ENCODE measurements at regions not wholly inside any gene's neighbourhood (a gene's known extent, or its start where the extent isn't known, plus 50 kb on each side); places are given as distances from the start of the nearest gene placed in this dataset.
"Not testable (repeated sequence)": the region's sequence is repeated elsewhere in the genome, so short reads cannot be mapped to it uniquely, and the experiment has no call there.

- no peaks in the 10 kb centered on the region for H3K4me1 ChIP-seq
- DNase-seq (no peak), ATAC-seq (no peak)
- peaks cover 0 to 2% of the 10 kb centered on the region in 2 donors for H3K9me3 ChIP-seq
- peaks cover 0 to 3% of the 10 kb centered on the region in 2 donors for H3K27me3 ChIP-seq
- no peak overlapping the region for H3K4me3 ChIP-seq
- no peak for TF ChIP-seq CTCF (IDR thresholded peaks at IDR 0.05)
- no peak overlapping the region for H3K27ac ChIP-seq
- H3K36me3 ChIP-seq = no peaks in the 10 kb centered on the region
- intact Hi-C loops (cut with DNase I) = no loop called here
Measured at GRCh38 chr21:43284238-43284637, 115.4 kb downstream of the CRYAA start.

- H3K9me3 ChIP-seq; intact Hi-C loops (cut with DNase I); H3K36me3 ChIP-seq; H3K27ac ChIP-seq; H3K4me1 ChIP-seq; DNase-seq; ATAC-seq; H3K27me3 ChIP-seq; H3K4me3 ChIP-seq: not testable (repeated sequence)
Measured at GRCh38 chr21:43283925-43284221, 115.1 kb downstream of the CRYAA start.

GRCh38 chr21:43283136-43283924, 114.5 kb downstream of the CRYAA start:
- Histone ChIP-seq H3K9me3 (no peaks in the 10 kb centered on the region), H3K27ac (no peak overlapping the region)
- TF ChIP-seq CTCF (IDR thresholded peaks at IDR 0.05) = no peak

GRCh38 chr21:43282358-43283120, 113.7 kb downstream of the CRYAA start:
- Histone ChIP-seq H3K4me1 (peaks cover 0 to 5% of the 10 kb centered on the region in 2 donors), H3K4me3 (no peak overlapping the region), H3K27ac (no peak overlapping the region), H3K9me3 (no peaks in the 10 kb centered on the region), H3K27me3 (peaks cover 0 to 19% of the 10 kb centered on the region in 2 donors), H3K36me3 (no peaks in the 10 kb centered on the region)
- intact Hi-C loops (cut with DNase I) = no loop called here
- no peak for ATAC-seq
- TF ChIP-seq CTCF (IDR thresholded peaks at IDR 0.05) = no peak
- no peak for DNase-seq

More at GRCh38 chr21:43283136-43283924, 114.5 kb downstream of the CRYAA start:
- no peaks in the 10 kb centered on the region for H3K4me1 ChIP-seq
- DNase-seq (no peak), ATAC-seq (no peak)
- no peaks in the 10 kb centered on the region for H3K36me3 ChIP-seq
- no peak overlapping the region for H3K4me3 ChIP-seq
- intact Hi-C loops (cut with DNase I) = no loop called here
- peaks cover 0 to 11% of the 10 kb centered on the region in 2 donors for H3K27me3 ChIP-seq

- Histone ChIP-seq H3K36me3 (no peaks in the 10 kb centered on the region), H3K9me3 (no peaks in the 10 kb centered on the region), H3K4me1 (peaks cover 0 to 8% of the 10 kb centered on the region in 2 donors), H3K27ac (no peak overlapping the region), H3K4me3 (no peak overlapping the region), H3K27me3 (peaks cover 0 to 27% of the 10 kb centered on the region in 2 donors)
- DNase-seq (no peak), ATAC-seq (no peak)
- no peak for TF ChIP-seq CTCF (IDR thresholded peaks at IDR 0.05)
- intact Hi-C loops (cut with DNase I) = no loop called here
Measured at GRCh38 chr21:43281661-43282357, 113.0 kb downstream of the CRYAA start.

Data from left lung (tissue), 4 donors.